ENCODE measurements at regions not wholly inside any gene's neighbourhood (a gene's known extent, or its start where the extent isn't known, plus 50 kb on each side); places are given as distances from the start of the nearest gene placed in this dataset.

GRCh38 chr6:9503111-9503761, 911.6 kb downstream of the TFAP2A start:
- TF ChIP-seq CTCF (IDR thresholded peaks at IDR 0.05) (no peak), POLR2A (IDR thresholded peaks at IDR 0.05) (no peak)

Measured in uterus (tissue), 2 donors.